Adrenal gland (tissue), 5 donors: ENCODE measurements at regions not wholly inside any gene's neighbourhood (a gene's known extent, or its start where the extent isn't known, plus 50 kb on each side); places are given as distances from the start of the nearest gene placed in this dataset.

Experiments
- CTCF ChIP-seq, 6 experiments: fragments of 450-650 bp in 4 of 6; fragments of 200-600 bp in 2 of 6; sonication (generic) in 1 of 6; IDR thresholded peaks; 1 replicate in 5 of 6; 2 replicates in 1 of 6; pipeline versions ENCODE4 v1.5.1 to v1.8.0; 2016 to 2021; ENCODE audit warnings: antibody characterized with exemption in 6 of 6, mild to moderate bottlenecking in 2 of 6, moderate library complexity in 1 of 6
- POLR2A ChIP-seq, 2 donors: fragments of 450-650 bp; IDR thresholded peaks; one replicate each; pipeline ENCODE4 v1.6.1; 2017; ENCODE audit warnings: antibody characterized with exemption in 2 of 2, mild to moderate bottlenecking in 2 of 2, moderate library complexity in 1 of 2
- donor health status: DM: no; HTN: no; CAD: no.

GRCh38 chr11:37313266-37313665 is 715.2 kb upstream of the RAG2 start:
- no peak for TF ChIP-seq POLR2A (IDR thresholded peaks at IDR 0.05)
- TF ChIP-seq CTCF (IDR thresholded peaks at IDR 0.05): no peak
